ENCODE measurements at regions not wholly inside any gene's neighbourhood (a gene's known extent, or its start where the extent isn't known, plus 50 kb on each side); places are given as distances from the start of the nearest gene placed in this dataset.

GRCh38 chr9:107632661-107633060 is 143.1 kb upstream of the KLF4 start:
- TF ChIP-seq ZNF416 (tag by site-specific recombination; IDR thresholded peaks at IDR 0.05): no peak
- TF ChIP-seq ZNF555 (tag by site-specific recombination; conservative IDR thresholded peaks at IDR 0.05): no peak
- no peak for TF ChIP-seq ZNF423 (tag by site-specific recombination; IDR thresholded peaks at IDR 0.05)
- TF ChIP-seq ZNF704 (tag by site-specific recombination; IDR thresholded peaks at IDR 0.05): no peak
- no peak for TF ChIP-seq CTCF (tag by site-specific recombination; IDR thresholded peaks at IDR 0.05)
- no peak for TF ChIP-seq TRIM28 (IDR thresholded peaks at IDR 0.05; ENCODE audit: borderline replicate concordance, low read length)
- no peak for TF ChIP-seq KLF8 (tag by site-specific recombination; IDR thresholded peaks at IDR 0.05)
- no peak for TF ChIP-seq ZNF362 (tag by site-specific recombination; IDR thresholded peaks at IDR 0.05)
